Embryonic facial prominence (tissue), 1 donor: ENCODE measurements at regions not wholly inside any gene's neighbourhood (a gene's known extent, or its start where the extent isn't known, plus 50 kb on each side); places are given as distances from the start of the nearest gene placed in this dataset.

Experiments
- DNase-seq: peaks from one replicate; pipeline ENCODE4 v3.0.0-alpha.2; 2016; ENCODE audit errors: extremely low spot score

DNA sequence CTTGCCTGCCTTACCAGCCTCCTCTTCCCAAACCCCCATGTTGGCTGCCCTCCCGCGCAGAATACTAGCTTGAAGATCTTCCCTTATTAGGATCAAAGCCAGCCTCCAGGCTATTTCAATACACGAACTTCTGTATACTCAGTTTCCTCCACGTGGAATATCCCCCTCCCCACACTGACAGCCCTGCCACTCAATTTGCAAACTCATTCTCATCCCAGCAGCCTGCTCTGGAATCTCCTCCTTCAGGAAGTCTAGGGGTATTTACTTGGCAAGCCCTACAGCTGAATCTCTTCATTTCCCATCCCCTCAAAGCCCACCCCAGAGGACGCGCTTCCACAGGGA, 157.0 kb upstream of the SMIM23 start:
- no peak for DNase-seq

- DNase-seq = no peak
These were observed 156.4 kb upstream of the SMIM23 start for GRCh38 chr5:171629221-171629620.

GRCh38 chr5:171629628-171630349, 155.8 kb upstream of the SMIM23 start:
- DNase-seq = no peak

DNA sequence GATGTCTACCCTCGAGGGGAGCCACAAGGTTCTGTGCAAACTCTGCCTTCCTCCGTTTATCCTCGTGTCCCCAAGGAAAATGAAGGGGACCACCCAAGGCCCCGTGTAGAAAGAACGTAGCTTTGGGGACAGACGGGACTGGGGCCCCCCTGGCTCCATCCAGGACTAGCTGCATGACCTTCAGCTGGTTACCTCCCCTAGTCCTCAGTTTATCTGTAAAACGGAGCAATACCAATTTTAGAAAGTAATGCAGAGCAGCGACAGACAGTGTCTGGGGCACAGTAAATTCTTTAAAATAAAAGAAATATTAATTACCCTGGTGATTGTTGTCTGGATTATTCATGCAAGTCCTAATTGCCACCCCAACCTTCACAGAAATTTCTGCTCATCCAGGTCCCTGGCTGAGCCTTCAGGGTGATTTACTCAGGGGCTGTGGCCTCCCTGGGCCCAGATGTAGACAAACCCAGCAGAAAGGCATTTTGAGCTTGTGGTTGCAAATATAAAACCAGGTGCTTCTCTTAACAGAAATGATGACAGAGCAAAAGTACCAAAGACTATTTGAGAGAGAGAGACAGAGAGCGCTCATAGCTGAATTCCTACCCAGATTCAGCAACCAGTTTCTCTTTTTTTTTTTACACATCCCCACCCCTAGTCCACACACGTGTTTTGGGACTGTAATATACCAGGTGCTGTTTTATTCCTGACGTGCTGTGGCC, 155.1 kb upstream of the SMIM23 start:
- DNase-seq = no peak

GRCh38 chr5:171632616-171633015, 153.0 kb upstream of the SMIM23 start:
- no peak for DNase-seq

DNA sequence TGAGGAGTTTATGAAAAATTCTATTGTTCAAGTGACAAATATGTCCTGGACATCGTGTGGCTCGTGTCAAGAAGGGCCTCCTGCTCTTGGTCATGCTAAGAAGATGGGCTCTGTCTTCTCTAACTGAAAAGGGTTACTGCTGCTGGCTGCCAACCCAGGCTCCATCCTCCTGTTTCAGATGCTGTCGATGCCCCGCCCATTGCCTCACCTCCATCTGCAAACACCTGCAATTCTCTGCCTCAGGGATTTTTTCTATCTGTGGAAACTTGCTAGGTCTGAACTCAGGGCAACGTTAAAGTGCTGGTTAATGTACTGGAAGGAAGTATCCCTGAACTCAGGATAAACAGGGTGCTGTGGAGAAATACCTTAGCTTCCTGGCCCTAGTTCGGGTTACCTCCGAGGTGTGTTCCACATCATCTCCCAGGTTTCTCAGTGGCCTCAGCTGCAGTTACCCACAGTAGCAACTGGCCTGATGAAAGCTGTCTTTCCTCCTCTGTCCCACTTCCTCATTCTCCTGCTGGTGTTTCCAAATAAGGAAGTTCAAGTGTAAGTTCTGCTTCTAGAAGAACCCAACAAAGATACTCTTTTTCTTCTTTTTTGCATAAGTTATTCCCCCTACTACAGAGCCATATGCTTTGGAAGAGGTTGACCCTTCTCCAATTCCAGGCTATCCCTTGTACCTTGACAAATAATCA, 151.7 kb upstream of the SMIM23 start:
- no peak for DNase-seq

DNA sequence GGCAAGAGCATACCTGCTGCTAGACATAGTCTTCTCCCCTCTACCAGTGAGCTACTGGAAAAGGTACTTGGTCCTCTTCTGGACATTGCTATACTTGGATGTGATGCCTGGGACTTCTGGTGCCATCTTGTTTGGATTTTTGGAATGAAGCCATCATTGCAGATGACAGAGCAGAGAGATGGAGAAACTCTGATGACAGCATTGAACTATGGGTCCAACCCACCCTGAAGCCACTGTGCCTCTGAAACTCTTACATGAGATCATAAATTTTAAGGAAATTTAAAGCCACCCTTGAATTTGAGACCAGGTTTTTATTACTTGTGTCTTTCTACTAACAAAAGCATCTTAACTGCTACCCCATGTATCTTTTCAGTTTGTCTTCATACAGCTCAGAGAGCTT, 151.1 kb upstream of the SMIM23 start:
- no peak for DNase-seq

- no peak for DNase-seq
These were observed 150.6 kb upstream of the SMIM23 start for GRCh38 chr5:171635028-171635427.

GRCh38 chr5:171635561-171636245, 149.9 kb upstream of the SMIM23 start:
- no peak for DNase-seq

DNA sequence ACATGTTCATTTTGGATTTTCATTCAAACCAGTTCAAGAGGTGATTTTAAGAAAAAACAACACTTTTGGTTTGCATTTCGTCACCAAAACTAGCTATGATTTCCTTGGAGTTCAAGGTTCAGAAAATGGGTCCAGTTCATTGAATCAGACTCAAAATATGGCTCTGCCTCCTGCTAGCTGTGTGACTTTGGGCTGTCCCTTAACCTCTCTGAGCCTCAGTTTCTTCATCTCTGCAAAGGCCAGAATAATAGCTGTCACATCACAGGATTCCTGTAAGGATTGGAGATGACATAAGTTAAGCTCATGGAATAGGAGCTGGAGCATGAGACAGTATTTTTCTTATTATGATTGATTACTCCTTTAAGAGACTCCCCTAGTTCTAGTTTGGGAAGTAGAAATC, 147.8 kb upstream of the SMIM23 start:
- no peak for DNase-seq

DNA sequence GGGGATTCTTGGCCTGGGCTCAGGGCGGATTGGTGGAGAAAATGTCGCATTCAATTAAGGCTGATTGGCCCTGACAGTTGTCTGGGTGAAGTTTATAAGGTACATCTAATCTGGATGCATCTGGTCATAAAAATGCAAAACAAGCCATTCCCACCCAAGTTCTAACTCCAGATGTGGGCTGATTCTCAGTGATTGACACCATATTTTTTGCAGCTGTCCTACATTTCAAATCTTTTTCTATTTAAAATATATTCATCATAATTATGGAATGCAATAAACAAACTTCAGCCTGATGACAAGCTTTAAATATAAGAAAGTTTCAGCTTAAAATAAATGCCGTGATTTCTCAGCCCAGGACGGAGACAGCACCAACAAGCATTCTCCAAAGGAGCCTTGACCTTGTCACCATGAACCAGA, 146.4 kb upstream of the SMIM23 start:
- no peak for DNase-seq

DNA sequence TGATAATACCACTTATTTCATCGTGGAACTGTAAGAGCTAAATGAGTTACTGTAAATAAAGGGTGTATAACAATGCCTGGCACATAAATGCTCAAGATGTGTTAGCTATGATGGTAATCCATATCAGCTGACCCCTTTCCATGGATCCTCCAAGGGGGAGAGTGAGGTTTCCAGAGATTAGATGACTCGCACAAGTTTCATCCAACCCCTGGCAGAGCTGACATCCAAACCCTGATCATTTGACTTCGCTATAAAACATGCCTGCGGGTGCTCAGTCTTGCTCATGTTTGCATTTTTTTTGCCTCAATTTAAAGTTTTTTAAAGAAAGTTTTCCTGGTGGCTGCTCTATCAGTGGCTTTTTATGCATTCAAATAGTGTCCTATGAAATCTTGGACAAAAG, 145.7 kb upstream of the SMIM23 start:
- DNase-seq = no peak

DNA sequence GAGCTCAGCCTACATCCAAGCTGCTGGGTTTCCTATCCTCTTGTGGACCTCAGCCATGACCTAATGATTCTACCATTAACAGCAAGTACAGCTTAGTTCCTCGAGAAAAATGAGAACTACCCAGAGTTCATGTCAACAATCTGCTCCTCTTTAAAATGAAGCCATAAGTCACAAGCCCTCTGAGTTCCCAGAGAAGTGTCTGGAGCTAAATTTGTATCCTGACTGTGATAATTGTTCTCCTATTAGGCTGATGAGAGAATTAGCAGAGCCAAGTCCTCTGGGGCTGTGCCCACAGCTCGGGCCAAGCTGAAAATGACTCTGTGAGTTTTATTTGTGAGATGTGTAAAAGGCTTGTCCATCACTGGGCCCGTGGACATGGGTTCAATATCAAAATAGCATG, 145.1 kb upstream of the SMIM23 start:
- DNase-seq = no peak

GRCh38 chr5:171641891-171642290, 143.7 kb upstream of the SMIM23 start:
- no peak for DNase-seq

DNA sequence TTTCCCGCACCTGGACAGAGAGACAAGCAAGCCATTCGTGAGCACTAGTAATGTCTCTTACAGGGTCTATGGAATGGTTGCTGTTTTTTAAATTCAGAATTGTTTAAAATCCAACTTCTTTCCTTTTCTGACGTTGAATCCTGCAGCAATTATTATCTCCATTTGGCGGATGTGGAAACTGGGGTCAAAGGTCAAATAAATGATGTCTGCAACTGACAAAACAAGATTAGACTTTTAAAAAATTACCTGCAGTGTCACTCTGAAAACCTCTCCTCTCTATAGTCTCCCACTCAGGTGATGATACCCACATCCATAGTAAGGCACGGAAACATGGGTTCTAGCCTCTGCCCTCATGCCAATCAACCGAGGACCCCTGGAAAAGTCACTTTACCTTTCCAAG, 142.7 kb upstream of the SMIM23 start:
- no peak for DNase-seq

GRCh38 chr5:171644536-171644935, 141.1 kb upstream of the SMIM23 start:
- DNase-seq = no peak

- DNase-seq = no peak
These were observed 139.2 kb upstream of the SMIM23 start for GRCh38 chr5:171646102-171647042.

DNA sequence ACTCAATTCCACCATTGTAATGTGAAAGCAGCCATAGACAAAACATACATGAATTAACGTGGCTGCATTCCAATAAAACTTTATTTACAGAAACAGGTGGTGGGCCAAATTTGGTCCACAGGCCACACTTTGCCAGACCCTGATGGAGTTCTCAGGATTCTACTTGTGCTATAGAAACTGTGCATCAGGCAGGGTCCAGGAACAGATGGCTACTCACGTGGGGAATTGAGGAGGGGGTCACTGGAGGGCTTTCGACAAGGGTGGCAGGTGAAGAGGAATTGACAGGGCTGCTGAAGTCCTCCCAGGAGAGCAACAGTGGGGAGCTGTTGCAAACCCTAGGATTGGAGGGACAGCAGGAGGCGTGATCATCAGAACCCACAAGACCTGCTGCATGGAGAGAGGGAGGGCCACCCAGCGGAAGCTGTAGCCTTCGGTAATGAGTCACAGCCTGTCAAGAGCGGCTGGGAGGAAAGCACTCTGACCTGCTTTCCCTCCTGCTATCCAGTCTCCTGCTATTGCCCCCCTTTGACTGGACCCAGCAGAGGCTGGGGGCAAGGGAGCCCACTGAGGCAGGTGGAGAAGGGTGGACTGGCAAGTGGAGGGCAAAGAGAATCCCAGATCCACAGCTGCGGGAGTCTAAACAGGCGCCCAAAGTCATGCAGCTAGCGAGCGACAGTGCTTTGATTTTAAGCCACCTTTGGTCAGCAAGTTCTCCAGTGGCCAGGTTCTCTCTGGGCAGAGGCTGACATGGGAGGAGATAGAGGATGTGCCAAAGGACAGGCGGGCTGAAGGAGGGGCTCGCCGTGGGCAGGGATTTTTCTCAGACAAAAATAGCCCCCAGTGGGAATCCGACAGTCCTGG, 138.3 kb upstream of the SMIM23 start:
- DNase-seq = no peak

DNA sequence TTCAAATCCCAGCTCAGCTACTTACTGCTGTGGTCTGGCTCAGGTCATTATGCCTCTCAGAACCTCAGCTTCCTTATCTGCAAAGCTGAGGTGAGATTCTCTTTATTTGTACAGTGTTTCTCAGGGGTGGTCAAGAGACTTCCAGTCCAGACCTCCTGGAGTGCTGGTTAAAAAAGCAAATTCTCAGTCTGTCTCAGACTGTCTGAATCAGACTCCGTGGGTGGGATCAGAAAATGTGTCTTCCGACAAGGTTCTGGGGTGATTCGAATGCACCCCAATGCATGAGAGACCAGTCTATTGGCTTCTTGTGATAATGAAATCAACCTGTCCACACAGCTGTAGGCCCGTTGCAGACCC, 137.7 kb upstream of the SMIM23 start:
- no peak for DNase-seq

DNA sequence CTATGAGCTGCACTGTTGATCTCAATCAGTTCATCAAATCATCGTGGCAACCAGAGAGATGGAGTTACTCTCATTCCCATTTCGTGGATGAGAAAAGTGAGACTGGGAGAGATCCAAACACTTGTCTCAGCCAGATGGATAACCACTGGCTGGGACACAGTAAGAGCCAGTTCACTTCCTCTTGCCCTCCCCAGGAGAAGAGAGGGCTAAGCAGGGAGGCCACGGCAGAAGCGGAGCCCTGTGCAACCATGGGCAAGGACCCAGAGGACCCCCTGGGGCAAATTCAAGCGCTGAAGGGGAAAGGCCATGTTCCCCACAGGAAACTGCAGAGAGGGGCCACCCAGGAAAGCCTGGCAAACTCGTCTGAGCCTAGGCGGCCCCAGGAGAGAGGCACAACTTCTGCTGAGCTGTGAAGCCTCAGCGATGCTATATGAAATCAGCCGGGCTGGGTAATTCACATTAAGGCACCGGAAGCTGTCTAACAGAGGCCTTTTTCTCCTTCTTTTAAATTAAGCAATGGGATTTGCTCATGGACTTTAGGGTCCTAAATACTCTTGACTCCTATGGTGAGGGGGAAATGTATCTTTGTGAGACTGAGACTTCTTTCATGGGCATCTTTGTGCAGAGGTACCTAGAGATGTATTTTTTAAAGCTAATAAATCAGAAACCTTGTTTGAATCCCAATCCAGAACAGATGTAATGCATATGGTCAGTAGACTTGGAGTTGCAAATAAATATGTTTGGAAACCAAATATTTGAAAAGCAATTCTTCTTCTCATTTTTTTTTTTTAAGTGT, 137.1 kb upstream of the SMIM23 start:
- DNase-seq = no peak
